ENCODE measurements at regions not wholly inside any gene's neighbourhood (a gene's known extent, or its start where the extent isn't known, plus 50 kb on each side); places are given as distances from the start of the nearest gene placed in this dataset.

DNA sequence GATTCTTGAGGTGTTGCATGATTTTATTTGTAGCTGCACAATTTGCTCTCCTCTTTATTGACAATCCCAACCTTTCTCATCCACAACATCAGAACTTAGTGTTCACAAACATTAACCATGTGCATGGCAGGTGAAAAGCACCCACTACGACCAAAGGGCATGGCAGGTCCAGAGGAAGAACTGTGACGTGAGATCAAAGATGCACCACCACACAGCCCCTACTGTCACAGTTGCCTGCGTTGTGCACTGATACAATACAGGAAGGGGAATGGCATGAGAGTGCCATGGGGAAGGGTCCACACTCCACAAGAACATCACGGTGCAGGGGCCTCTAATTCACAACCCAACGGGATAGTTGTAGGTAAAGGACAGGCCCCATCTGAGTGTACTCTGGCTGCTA, 217.1 kb upstream of the PFKP start:
- no peak for DNase-seq

GRCh38 chr10:2844925-2845324, 222.4 kb upstream of the PFKP start:
- no peak for DNase-seq

- DNase-seq: peak; percentile 35
Measured at GRCh38 chr10:2839081-2839725, 228.1 kb upstream of the PFKP start.

DNA sequence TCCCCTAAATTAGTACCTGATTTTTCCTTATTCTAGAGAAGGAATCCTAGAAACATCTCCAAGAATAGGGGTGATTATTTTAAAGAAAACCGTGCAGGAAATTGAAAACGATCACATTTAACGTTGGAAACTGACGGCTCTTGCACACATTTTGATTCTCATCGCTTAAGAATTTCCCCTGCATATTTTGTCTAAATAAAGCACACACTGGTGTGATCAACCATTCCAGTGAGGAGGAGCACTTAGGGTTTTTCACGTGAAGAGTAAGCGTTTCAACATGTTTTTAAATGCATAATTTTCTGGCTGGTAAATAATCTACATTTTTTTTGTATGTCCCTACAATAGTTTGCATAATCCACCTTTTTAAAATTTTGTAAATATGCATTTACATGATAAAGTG, 229.7 kb upstream of the PFKP start:
- DNase-seq: no peak

DNA sequence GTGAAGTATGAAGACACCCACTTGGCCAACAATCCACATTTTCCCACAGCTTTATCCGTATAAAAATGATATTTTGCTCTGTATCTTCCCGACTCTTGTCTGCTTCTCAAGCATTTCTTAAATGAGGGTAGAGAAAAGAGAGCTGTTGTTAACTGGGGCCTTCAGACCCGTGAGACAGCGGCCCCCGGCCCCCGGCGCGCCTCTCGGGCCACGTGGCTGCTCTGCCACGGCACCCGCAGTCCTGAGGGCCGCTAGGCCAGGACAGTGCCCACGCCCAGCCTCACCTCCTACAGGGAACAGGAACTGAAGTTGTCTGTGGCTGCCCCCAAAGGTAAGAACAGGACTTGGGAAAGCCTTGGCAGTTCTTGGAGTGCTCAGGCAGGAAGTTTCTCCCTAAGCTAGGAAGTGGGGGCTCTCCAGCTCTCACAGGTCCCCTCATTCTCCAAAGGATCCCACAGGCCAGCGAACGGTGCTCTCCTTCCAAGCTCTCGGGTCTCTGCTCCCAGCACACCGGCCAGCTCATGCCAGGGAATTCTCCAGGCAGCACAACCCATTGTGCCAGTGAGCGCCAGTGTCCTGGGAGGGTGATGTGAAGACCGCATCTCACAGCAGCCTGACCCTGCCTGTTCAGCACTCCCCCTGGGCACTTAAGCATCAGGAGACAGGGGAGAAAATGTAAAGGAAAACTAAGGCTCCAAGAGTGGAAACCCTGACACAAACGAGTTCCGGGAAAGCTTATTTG, 230.3 kb upstream of the PFKP start:
- DNase-seq: no peak

DNA sequence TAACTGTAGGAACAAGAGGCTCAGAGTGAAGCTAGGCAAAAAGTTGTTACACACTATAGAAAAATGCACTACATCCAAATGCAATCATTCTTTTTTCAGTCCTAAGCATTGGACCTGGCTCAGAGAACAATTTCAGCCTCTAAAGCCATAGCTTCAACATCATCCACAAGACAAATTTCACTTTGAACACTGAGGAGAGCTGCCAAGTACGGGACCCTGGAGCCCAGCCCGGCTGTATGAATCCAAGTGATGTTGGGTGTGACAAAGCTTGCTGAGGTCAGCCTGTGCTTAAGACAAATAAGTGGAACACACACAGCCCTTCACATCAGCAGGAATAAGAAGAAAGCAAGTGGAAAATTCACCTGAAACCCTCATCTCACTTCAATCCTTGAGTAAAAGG, 233.1 kb upstream of the PFKP start:
- DNase-seq: no peak

- no peak for DNase-seq
Measured at GRCh38 chr10:2831509-2831908, 235.8 kb upstream of the PFKP start.

- no peak for DNase-seq
Measured at GRCh38 chr10:2828741-2829140, 238.6 kb upstream of the PFKP start.

DNA sequence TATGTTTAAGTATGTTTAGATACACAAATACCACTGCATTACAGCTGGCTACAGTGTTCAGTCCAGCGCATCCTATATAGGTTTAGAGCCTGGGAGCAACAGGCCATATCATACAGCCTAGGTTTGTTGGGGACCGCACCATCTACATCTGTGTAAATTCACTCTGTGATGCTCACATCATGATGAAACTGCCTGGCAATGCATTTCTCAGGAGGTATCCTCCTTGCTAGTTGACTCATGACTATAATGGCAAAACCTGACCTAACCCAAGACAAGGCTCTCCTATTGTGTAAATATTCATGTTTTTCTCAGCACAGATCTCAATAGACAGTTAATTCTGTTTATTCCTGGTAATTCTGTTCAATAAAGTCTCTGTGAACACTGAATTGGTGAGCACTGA, 240.7 kb upstream of the PFKP start:
- DNase-seq: no peak

- no peak for DNase-seq
Measured at GRCh38 chr10:2825841-2826240, 241.5 kb upstream of the PFKP start.

GRCh38 chr10:2817940-2818636, 249.3 kb upstream of the PFKP start:
- DNase-seq: no peak

DNA sequence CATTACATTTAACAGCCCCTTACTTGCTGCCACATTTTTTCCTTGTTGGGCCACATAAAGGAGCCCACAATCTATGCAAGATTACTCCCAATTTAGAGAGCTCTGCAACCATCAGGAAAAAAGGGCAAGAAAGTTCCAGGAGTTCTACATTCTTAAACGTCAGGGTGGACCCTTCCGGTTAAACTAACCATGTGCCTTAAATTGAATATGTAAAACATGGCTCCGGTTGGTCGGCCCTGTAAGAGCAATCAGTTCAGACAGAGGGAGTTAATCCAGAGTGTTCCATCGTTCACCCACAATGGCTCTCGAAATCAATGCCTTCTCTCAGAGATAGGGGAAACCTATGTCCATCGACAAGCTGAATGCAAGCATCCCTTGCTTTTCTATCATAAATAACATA, 253.7 kb upstream of the PFKP start:
- DNase-seq: no peak

GRCh38 chr10:2813286-2813685, 254.1 kb upstream of the PFKP start:
- DNase-seq: no peak

DNA sequence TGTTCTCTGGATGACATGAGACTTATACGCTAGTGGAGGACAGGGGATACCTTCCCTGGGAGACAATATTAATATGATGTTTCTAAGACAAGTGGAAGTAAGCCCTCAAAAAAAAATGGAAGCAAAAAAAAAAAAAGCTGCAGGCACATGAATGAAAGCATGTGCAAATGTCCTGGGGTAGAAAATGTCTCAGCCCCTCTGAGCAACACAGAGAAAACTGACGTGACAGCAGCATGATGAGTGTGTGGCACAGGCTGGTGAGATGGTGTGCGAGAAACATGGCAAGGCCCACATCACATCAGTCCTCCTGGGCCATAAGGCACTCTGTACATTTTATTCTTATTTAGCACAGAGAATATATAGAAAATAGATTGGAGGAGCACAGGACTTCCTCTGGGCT, 254.7 kb upstream of the PFKP start:
- no peak for DNase-seq

- DNase-seq: no peak
Measured at GRCh38 chr10:2800178-2800577, 267.2 kb upstream of the PFKP start.

GRCh38 chr10:2798336-2799022, 268.9 kb upstream of the PFKP start:
- DNase-seq: no peak

DNA sequence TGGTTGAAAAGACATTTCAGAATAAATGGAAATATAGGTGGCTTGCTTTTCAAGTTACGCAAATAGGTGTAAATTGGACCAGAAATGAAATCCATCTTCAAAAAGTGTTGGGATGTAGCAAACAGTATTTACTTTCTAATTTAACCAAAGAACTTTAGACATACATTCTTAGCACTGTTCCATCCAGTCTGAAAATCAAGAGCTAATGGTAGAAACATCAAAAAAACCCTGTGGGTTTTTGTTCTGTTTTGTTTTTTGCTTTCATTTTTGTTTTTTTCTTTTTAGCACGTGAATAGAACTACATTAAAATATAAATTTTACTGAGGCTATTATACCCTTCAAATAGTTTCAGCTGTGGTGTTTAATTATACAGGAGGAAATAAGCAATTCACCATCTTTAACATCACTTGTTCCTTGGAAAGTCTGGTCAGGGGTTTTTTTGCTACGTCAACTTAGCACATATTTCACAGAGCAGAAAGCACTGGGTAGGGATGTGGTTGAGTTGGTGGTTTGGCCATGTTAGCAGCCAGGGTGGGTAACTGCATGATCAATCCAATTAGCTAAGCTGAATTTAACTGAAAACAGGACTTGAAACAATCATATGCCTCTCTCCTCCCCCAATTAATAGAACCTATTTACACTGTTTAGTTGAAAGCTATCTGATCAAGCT, 275.4 kb upstream of the PFKP start:
- DNase-seq: no peak

DNA sequence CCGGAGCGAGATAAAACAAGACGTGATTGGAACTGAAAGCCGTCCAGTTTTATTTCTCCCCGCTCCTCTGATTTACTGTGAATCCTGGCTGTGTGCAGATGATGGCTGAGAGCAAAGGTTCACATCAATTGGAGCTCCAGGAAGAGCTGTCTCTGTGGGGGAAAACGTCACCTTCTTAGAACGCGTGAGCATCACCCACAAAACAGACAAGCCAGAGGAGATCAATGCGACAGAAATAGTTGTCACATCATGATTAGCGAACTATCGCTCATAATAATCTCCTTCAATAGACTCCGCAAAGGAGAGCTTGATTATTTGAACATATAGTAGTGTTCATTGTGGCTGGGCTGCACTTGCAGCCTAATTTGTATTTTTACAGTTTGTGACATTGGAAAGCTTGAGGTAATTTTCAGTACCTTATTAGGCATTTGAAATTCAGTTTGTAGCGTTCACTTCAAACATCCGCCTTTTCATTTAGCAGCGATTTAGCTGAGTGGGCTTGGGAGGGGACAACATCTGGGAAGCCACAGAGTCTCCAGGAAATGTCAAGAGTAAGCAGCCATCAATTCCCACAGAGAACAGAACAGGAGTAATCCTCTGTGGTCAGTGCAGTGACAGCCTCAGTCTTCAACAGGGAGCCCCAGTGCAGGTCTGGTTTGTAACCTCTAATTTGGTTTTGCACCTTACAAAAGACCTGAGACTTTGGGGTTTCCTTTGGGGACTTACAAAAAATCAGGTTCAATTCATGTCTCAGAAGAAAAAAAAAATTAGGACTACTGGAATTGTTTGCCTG, 276.8 kb upstream of the PFKP start:
- no peak for DNase-seq

GRCh38 chr10:2786251-2786650, 281.1 kb upstream of the PFKP start:
- no peak for DNase-seq

DNA sequence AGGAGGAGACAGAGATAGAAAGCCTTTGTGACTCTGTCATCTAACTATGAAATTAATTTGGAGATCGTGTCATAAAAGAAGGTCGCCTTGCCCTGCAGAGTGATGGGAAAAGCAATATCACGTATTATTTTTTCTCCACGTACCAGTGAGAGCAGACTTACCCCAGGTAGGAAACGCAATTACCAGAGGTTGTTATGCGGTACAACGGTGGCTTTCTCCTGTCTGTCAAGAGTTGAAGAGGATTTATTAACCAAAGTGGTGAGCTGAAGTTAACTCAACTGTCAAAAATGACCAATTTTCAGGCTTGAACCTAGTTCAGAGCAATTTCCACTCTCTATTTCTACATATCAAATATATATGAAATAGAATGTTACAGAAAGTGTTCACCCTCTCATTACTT, 282.6 kb upstream of the PFKP start:
- DNase-seq: no peak

DNA sequence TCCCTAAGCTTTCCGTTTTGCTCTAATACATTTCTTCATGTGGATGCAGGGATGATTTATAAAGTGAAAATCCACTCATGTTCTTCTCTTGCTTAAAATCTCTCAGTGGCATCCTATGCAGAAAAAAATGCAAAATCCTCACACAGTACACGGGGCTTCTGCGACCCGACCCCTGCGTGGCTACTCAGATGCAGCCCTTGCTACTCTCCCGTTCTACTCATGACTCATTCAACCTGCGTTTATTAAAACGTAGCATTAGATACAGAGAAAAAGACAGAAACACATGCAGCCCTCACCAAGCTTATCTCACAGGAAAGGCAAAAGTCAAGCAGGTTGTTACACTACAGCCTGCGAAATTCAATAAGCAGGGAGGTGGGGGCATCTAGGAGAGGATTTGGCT, 284.4 kb upstream of the PFKP start:
- DNase-seq: no peak

DNA sequence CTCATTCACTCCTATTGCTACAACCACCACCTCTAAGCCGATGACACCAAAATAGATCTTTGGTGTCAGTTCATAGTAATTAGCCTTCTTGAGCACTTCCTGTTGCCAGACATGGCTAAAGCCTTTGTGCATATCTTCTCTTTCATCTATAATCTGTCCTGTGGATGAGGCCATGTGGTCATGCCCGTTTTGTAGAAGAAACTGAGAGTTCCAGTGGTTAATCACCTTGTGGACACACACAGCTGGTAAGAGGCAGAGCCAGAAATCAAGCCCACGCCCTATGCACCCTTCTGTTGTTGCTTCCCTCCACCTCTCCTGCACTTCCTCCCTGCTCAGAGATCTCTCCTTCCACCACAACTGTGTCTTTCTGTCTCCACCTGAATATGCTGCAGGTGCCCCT, 285.1 kb upstream of the PFKP start:
- no peak for DNase-seq
